SK-N-DZ (cell line): ENCODE measurements at regions not wholly inside any gene's neighbourhood (a gene's known extent, or its start where the extent isn't known, plus 50 kb on each side); places are given as distances from the start of the nearest gene placed in this dataset.
A peak's percentile ranks its signal among the peaks of the same experiment; 100 is the strongest.
"Not testable (repeated sequence)": the region's sequence is repeated elsewhere in the genome, so short reads cannot be mapped to it uniquely, and the experiment has no call there.

Experiments used
- DNase-seq: peaks from one replicate; pipeline ENCODE4 v3.0.0-alpha.2; 2015; ENCODE audit warnings: low spot score

DNA sequence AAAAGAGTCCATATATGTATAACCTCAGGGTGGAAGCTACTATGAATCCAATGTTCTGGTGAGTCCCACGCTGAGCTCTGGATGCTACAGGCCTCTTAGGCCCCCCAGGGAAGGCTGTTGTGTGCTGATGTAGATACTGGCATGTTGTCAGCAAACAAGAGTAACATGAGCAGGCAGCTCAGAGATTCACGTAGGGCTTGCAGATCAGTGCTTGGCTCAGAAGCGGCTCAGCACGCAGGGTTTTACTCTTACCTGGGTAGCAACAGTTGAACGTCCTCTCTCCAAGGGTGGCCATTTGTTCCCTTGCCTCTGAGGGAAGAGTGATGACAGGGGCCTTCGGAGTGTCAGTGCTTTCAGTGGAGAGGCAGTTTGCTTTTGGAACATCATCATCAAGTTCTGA lies 93.4 kb downstream of the ZFP64 start:
- no peak for DNase-seq

DNA sequence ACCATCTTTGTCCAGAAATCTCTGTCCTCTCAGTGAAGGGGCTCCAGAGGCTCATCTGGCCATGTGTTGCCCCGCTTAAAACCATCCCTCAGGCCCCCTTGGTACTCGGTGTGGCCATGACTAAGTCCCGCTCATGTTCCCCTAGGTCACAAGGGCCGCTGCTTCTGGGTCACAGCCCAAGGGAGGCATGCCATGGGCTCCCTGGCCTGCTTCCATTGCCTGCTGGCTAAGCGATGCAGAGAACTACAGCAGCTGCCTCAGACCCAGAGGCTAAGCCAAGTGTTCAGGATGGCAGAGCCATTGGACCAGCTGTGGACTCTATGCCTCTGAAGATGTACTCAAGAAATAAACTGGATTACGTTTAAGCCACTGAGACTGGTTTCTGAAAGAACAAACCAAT lies 95.5 kb downstream of the ZFP64 start:
- DNase-seq = no peak

DNA sequence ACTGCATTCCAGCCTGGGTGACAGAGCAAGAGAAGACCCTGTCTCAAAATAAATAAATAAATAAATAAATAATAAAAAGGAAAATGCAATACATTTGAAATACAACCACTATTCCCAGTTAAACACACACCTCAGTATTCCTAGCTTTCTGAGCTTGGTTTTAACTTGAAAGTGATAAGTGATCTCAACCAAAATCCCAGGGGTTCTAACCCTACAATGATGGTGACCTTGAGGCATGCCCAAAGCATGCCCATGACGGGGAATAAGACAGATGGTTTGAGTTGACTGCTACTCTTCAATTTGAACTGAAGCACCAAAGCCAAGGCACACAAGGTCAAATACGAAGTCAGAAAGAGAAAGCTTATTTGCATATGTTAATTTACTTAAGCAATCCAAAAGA lies 96.9 kb downstream of the ZFP64 start:
- DNase-seq = no peak

DNA sequence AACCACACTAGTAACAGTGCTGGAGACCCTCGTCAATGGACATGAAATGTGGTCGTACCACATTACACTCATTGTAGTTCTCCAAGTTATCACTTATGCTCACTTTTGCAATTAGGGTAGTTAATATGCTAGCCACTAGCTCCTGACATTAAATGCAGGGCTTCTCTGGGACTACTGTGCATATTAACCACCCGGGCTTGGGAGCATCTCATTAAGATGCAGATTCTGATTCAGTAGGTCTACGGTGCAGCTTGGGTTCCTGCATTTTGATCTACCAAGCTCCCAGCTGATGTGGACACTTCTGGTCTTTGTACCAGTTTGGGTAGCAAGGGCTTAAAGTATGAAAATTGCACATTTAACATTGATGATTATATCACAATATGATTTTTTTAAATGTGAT lies 98.0 kb downstream of the ZFP64 start:
- no peak for DNase-seq

DNA sequence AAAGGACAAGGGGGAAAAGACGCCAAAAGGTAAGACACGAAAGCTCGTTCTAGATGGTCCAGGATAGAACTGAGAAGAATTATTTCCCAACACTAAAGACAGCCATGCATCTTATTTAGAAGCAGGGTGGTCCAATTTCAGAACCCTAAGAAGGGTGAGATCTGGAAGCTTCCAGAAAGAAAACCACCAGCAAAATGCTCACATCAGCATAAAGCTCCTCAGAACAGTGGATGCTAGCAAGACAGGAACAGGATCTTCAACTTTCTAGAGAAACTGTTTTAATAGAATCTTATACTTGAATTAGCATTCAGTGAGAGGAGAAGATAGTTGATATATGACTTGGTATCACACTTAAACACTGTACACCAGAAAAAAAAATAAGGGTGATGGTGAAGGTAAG lies 101.5 kb downstream of the ZFP64 start:
- no peak for DNase-seq

GRCh38 chr20:52087471-52087870 lies 104.1 kb downstream of the ZFP64 start:
- DNase-seq = no peak

DNA sequence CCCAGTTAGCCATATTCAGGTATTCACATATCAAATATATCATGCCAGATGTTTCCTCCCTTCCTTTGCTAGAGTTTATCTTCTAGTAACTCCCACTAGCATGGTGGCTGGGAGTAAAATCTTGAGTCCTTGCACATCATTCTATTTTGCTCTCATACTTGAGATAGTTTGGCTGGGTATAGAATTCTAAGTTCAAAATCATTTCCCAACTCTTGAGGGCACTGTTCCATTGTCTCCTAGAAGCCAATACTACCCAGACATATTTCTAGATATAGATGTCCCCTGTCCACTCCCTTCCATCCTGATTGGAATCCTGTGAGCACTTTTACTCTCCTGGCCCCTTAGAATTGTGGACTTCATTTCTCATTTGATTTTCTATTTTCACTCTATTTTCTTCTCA lies 104.7 kb downstream of the ZFP64 start:
- no peak for DNase-seq

GRCh38 chr20:52084727-52085126 lies 106.9 kb downstream of the ZFP64 start:
- DNase-seq = no peak

DNA sequence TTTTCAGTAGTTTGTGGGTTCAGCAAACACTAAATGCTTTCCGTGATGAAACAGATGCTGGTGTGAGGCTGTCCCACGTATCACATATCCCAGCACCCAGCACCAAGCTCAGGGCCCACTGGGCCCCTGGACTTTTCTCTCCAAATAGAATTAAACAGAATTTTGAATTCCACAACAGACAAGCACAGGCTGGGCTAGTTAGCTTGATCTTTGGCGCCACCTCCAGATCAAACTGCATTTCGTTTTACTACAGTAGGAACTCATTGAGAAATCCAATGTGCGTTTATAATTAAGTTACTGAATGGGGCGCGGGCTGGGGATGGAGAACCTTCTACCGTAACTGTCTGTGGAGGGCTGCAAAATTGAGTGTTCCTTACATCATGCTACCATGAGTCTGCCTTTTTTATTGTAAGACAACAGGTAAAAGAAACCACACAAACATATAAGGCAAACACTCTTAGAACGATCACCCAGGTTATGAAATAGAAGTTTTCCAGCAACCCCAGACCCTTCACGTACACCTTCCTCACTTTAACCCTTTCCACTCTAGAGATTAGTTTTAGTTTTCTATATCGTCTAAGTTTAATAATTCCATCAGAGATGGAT lies 107.8 kb downstream of the ZFP64 start:
- peak; percentile 73 for DNase-seq

DNA sequence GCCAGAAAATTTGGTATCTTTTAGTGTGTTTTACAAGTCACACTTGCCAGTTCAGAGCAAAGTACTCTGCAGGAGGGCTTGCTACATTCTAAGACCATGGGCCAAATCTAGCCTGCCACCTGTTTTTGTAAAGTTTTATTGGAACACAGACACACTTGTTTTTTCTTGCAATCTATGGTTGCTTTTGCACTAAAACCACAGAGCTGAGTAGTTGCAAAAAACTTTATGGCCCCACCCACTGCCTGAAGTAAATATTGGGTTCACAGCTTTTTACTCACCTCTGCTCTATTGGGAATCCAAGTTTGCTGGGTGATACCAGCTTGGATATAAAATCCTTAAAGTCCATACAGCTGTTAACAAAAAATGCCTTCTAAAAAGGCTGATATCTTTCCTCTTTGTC lies 109.0 kb downstream of the ZFP64 start:
- DNase-seq = no peak

DNA sequence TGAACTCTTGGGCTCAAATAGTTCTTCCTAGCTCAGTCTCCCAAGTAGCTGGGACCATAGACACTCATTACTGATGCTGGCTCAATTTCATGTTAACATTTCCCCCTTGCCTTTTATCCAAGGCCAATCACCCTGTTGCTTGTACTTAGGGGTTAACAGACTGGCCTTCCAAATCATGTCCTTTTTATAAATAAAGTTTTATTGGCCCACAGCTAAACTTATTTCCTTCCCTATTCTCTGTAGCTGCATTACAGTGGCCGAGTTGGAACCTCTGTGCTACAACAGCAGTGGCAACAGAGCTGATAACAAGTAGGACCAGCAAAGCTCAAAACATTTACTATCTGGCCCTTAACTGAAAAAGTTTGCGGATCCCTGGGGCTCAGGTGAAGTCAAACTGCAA lies 109.8 kb downstream of the ZFP64 start:
- no peak for DNase-seq

DNA sequence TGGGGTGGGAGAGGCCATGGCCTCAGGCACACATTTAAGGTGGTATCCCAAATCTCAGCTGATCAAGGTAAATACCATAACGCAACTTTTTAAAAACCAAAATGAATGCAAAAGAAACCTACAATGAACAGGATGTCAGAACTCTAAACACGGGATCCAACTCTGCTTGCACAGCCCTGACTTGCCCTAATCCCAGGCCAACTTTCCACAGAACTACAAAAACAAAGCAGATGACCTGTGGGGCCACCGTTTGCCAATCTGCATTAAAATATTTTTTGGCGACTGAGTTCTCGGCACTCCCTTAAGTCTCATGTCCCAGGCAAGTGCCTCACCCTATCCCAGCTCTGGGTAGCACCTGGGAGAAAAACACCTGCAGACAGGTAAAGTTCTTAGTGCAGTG lies 110.5 kb downstream of the ZFP64 start:
- DNase-seq = no peak

DNA sequence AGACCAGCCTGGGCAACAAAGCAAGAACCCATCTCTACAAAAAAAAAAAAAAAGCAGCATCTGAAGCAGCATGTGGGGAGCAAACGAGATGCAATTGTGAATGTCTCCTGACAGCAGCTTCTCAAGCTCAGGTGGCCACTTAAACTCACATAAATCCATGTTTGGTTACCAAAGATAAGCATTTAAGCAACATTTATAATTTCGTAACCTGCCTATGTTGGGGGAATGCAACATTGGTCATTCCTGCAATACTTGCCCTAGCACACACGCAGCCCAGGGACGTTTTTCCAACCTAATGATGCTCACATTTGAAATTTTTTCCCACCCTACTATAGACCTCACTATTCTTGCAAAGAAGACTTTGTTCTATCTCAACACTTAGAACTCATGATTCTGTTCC lies 113.3 kb downstream of the ZFP64 start:
- no peak for DNase-seq

DNA sequence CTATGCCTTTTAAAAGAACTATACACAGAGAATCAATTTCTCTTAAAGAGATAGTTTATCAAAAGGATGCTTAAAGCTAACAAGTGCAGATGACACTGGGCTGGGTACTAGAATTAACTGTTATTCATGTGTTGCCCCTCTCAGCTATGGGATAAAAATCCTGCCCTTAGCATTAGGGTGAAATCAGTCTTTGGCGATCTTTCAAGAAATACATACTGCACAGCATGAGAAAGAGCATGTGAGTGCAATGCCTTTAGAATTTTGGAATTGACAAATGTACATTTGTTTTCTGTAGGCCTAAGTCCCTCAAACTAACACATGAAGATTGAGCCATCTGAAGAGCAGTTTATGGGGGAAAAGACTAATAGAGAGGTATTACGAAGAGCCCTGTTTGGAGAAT lies 115.4 kb downstream of the ZFP64 start:
- no peak for DNase-seq

DNA sequence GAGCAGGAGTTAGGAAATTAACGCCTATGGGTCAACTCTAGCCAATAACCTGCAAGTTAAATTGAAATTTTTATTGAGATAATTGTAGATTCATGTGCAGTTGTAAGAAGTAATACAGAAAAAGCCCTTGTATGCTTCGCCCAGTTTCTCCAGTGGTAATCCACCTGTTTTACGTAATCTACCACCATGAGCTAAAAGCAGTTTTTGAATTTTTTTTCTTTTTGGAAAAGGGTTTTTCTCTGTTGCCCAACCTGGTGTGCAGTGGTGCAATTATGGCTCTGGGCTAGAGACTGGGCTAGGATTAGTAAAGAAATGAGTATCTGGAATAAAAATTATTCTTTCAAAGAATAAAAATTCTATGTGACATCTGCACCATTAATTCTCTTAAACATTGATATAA lies 116.2 kb downstream of the ZFP64 start:
- DNase-seq = no peak

- DNase-seq = no peak
Measured at GRCh38 chr20:52071136-52071535, 120.4 kb downstream of the ZFP64 start.

DNA sequence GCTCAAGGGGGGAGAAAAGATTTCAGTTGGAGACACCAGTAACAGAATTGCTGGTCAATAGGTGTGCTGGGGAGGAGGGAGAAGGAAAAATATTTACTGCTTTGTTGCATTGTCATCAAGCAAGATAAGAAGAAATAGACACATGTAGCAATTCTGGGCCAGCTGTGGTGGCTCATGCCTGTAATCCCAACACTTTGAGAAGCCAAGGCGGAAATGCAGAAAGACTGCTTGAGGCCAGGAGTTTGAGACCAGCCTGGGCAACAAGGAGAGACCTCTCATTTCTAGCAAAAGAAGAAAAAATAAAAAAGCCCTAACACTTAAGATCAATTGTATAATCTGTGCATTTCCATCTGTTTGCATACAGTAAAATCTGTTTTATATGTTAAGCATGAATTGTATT lies 126.6 kb downstream of the ZFP64 start:
- no peak for DNase-seq

GRCh38 chr20:52062452-52063209 lies 128.9 kb downstream of the ZFP64 start:
- no peak for DNase-seq

GRCh38 chr20:52060794-52061714 lies 130.5 kb downstream of the ZFP64 start:
- peak; percentile 45 for DNase-seq

DNA sequence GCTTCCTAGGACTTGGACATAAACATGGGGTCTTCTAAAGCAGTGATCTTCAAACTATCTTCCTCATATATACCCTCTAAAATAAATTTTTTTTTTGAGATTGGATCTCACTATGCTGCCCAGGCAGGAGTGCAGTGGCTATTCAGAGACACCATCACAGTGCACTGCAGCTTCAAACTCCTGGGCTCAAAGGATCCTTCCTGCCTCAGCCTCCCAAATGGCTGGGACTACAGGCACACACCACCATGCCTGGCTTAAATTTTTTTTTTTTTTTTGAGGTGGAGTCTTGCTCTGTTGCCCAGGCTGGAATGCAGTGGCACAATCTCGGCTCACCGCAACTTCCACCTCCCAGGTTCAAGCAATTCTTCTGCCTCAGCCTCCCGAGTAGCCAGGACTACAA lies 134.4 kb downstream of the ZFP64 start:
- DNase-seq = not testable (repeated sequence)

- DNase-seq = no peak
Measured at GRCh38 chr20:52056203-52057062, 135.1 kb downstream of the ZFP64 start.

- DNase-seq = no peak
Measured at GRCh38 chr20:52054123-52054522, 137.5 kb downstream of the ZFP64 start.
